ENCODE measurements at regions not wholly inside any gene's neighbourhood (a gene's known extent, or its start where the extent isn't known, plus 50 kb on each side); places are given as distances from the start of the nearest gene placed in this dataset.

DNA sequence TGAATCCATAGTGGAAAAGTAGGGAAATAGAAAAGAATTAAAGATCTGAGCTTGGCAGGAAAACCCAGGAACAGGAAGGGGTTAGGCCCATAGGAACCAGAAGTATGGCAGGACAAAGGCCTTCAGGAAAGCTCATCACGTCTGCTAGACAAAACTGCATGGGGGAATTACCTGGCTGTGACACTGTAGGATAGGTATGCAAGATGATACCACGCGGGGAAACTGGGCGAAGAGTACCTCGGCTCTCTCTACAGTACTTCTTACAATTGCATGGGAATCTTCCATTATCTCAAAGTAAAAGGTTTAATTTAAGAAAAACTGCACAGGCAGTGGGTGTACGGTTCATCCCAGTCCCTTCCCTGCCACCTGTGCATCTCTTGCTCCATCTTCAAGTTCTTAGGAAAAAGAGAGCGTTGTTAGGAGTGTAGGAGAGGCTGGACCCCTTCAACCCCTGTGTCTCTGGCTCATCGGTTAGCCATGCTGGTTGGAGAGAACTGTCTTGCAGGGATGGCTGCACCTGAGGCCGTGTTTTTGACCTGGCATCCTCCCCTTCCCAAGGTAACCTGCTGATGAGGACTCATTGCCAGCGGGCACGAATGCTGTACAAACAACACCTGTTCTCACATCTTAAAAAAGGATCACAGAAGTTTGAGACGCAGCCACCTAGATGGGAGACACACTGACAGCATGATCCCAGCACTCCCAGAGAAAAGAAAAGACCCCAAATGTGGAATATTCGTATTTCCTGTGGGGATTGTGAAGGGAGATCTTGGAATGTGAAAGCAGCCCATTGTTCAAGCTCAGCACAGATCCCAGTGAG is 120.5 kb upstream of the COPS8 start:
- no peak for DNase-seq

DNA sequence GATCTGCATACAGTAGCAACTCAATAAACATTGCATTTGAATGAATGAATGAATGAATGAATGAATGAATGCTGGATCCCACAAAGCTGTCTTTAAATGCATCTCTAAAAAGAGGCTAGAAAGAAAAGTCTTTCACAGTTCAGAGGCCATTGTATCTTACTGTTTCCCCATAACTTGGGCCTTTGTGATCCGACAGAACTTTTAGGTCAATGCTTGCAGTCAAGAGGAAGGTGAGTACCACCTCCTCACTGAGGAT is 119.9 kb upstream of the COPS8 start:
- DNase-seq: no peak

DNA sequence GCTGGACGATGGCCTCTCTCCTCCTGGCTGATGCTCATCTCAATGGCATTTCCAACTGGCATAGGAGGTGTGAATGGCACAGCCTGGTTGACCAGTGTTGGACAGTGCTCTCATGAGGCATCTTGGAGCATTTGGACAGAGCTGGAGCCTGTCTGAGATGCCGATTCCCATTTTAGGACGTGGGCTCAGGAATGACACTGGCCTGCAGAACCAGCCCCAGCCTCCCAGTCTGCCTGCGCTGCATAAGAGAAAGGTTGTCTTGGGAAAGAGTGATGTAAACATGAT is 118.2 kb upstream of the COPS8 start:
- no peak for DNase-seq

DNA sequence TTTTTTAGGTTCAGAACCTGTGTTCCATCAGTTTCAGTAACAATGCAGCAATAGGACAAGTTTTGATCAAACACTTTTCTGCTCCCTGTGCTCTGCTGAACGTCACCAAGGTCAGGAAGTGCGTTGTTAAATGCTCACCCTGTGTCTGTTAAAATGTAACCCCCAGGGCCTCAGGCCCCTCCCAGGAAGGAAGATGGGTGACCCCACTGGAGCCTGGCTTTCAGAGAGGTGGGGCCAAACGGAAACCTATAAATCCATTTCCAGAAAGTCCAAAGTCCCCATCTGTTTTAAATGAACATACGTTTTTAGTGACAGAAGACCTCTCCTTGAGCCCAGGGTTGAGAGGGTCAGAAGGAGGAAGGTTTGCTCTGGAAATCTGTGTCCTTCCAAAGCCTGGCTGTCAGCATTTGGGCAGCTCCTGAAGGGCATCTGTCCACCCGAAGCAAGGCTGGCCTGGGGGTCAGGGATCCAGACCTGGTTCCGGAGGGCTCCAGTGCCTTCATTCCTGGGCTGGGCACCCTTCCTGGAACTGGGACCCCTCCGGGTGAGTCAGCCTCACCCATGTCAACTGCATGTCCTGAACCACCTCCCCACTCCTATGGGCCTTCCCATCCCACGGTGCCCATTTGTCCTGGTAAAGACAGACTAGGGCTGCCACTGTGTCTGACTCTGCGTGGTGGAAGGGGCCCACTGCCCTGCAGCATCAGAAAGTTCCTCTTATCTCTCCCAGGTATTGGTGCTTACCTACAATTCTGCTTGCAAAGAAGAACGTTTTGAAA is 117.4 kb upstream of the COPS8 start:
- no peak for DNase-seq

DNA sequence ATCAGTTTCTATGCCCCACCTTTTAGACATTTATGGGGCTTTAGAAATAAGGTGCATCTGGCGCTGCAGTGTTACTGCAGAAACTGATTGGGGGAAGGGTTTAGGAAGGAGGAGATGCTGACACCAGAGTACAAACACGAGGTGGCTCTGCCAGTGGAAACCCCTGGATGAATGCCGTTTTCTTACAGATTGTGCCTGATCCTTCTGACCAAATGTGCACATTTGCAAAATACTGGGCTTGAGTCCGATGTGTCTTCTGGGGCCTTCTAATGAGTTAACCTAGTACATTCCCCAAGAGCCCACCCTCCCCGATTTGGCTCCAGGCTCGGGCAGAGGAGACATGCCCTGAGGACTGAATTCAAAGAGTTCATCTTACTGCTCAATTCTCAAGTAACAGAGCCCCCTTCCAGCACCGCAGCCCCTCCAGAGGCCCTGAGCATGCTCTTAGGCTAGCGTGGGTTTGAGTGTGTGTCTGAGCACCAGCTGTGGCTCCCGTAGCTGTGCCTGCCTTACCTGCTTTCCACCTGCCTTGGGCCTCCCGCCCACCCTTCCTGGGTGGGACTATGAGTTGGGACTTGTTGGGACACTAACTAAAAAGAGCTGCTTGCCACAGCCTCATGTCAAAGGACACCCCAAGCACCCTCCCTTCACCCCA is 116.7 kb upstream of the COPS8 start:
- DNase-seq: no peak

DNA sequence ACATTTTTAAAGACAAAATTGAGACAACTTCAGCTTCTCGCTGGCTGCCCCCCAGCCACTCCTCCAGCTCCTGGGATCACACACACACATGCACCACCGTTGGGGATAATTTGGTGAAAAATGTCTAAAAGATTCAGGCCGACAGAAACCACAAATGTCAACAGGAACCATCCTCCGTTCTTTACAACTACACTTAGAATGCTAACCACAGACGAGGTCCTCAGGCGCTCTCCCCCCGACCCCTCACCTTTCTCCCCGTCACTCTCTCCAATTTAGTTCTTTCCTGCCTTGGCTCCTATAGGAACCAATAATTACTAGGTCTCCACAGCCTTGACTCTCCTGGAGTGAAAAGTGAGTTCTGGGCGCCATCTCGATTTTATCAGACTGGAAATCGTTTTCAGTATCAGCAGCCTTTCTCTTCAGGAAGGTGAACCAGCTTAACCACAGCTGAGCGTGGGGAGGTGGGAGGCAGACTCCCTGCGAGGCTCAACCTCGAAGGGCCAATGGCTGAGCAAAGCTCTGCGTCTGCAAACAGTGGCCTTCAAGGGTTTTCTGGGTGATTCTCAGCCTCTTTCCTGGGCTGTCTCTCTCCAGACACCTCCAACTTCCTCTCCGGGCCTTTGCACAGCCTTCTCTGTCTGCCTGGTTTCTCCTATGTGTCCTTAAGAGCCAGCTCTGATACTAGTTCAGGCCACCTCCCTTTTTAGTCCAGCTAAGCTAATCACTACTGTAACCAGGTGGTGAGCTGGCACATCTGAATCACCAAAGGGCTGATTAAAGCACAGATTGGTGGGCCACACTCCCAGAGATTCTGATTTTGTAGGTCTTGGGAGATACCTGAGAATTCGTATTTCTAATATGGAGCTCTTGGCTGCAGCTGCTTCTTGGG is 115.7 kb upstream of the COPS8 start:
- no peak for DNase-seq

DNA sequence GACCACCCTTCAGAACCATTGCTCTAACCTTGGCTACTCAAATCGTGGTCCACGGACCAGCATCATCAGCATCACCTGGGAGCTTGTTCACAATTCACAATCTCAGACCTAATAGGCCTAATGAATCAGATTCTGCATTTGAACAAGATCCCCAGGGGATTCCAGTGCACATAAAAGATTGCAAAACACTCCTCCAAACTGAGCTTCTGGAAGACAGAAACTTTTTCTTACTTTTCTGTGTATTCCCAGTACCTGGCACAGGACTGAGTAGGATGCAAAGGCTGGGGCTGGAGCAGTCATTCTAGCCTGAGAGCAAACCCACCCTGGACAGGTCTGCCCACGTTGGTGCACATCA is 115.1 kb upstream of the COPS8 start:
- no peak for DNase-seq

DNA sequence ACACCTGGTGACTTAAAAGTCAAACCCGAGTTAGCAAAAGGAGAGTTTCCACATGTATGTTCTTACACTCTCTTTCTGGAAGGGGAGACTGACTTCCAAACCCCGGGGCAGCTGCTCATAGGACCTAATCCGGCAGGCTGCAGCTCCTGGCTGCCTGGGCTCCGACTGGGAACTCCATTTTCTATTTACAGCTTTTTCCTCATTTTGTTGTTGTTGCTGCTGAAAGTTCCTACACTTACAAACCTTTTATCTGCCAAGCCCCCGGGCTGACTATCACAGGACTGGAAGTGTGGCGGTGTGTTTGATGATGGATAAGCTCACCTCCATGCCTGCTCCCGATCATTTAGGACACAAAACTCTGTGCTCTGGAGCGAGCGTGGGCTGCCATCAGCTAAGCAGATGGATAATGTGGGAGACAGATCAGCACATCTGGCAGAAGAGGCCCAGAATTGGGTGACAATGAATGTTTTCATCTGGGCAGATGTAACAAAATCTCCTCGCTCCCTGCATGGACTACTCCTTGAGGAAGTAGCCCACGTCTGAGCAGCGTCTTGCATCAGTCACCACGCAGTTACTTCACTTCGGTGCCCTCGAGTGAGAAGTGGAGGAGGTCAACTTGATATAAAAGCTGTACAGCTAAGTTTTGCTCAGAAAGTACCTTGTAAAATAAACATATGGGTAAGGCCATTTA is 114.4 kb upstream of the COPS8 start:
- no peak for DNase-seq

DNA sequence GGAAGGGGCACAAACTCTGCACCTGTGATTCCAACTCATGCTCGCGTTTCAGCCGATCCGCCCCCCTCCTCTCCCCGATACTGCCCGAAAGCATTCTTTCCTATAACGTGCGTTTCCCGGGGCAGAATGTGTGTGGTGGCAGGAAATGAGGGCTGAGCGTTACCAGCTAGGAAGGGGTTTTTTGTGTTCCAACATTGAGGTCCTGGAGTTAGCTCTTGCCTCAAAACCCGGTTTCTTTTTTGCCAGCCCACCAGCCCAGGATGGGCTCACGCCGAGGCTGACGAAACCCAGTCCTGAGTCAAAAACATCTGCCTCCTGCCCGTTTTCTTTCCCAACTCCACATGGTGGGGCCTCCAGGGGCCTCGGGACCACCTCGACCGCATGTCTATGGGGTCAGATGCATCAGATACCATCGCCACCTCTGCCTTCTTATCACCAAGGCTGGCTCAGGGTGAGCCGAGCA is 113.7 kb upstream of the COPS8 start:
- DNase-seq: no peak

DNA sequence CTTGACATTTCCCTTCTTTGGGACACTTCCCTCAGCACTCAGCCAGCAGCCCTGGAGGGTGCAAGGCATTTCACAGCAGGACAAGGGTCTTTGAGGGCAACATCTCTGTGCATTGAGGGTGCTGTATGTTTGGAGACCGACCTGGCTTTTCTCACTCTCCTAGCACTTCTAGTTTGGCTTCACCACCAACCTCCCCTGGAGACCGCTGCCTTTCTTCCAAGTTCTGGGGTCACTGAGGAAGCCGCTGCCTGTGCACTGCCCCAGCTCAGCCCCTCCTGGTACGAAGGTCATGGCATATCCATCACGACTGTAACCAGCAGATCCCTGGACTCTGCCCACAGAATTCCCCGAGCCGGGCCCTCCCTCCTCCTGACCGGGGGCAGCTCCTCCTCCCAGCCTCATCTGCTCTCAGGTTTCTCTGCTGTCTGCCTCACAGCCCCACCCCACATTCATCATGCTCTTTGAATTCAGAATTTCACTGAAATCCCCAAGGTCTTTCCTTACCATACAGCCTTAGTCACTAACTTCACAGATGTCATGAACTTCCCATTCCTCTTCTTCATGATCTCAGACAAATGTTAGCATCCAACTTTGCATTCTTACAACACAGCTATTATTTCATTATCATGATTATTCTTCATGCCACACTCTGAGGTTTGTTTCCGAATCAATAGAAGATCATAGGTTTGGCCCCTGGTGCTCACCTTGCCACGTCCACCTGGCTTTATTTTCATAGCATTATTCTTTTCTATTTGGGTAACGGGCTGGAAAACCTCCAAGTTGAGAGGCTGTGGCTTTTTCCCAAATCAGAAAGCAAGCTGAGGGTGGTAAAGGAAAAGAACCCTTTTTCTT is 113.0 kb upstream of the COPS8 start:
- DNase-seq: no peak

DNA sequence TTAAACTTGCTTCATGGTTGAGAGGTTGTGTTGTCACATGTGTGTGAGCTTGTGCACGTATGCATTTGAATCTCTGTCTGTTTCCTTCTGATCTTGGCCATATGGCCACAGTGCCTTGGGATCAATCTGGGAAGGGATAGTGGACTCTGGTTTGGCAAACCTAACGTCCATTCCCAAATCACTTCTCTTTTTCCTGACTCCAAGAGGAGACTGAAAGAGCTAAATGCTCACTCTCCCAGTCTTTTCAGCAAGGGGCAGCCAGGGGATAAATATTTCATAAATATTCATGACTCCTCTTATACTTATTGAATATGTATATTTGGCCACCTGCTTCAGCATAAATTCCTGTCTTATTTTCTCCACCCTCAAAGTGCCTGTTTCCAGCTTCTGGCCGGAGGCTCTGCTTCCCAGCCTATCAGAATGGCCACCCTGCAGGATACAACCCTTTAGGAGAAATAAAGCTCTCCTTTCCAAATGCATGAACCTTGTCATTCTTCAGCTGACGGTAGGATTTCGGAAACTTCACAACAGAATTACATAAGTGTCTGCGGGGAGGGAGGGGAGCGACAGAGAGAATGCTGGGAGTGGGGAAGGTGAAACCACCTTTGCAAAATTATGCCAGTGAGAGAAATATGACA is 112.2 kb upstream of the COPS8 start:
- DNase-seq: no peak

DNA sequence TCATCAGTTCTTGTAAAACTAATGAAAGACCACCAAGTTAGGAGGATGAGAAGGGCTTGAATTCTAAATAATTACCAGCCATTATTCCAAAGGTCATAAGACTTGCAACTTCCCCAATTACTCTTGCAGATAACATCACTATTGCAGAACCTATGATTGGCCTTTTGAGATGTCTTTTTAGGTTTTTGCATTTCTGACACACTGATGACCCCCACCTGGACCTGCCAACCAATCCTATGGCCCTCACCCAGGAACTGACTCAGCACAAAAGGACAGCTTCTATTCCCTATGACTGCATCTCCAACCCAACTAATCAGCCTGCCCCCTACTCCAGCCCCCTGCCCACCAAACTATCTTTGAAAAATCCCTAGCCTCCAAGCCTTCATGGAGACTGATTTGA is 111.5 kb upstream of the COPS8 start:
- DNase-seq: no peak

DNA sequence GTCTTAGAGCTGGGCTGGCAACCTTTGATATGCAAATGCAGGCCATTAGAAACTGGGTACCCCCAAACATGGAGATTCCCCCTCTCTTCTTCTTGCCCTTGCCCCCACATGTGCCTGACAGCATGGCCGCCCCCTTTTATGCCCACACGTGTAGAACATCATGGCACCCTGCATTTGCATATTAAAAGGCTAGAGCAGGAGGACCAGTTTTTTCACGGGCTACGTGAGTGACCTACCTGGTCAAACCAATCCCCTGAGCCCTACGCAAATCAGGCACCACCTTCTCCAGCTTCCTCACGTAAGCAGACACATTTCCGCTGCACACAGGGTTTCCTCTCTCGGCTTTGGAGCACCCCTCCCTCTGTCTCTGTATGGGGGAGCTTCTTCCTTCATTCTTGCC is 110.9 kb upstream of the COPS8 start:
- DNase-seq: no peak

DNA sequence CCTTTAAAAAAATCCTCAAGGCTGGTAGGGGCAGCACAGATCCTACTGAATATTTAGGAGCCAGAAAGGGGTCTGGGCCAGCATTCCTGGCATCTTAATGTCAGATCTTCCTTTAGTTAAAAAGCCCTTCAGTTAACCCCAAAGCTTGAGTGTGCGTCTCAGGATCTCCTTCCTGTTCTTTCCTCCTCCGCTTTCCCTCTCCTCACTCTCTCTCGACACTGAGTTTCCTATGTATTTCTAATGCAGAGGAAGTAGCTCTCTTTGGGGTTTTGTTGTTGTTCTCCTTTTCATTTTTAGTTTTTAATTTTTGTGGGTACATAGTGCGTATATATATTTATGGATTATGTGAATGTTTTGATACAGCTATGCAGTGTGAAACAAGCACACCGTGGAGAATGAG is 109.9 kb upstream of the COPS8 start:
- no peak for DNase-seq

DNA sequence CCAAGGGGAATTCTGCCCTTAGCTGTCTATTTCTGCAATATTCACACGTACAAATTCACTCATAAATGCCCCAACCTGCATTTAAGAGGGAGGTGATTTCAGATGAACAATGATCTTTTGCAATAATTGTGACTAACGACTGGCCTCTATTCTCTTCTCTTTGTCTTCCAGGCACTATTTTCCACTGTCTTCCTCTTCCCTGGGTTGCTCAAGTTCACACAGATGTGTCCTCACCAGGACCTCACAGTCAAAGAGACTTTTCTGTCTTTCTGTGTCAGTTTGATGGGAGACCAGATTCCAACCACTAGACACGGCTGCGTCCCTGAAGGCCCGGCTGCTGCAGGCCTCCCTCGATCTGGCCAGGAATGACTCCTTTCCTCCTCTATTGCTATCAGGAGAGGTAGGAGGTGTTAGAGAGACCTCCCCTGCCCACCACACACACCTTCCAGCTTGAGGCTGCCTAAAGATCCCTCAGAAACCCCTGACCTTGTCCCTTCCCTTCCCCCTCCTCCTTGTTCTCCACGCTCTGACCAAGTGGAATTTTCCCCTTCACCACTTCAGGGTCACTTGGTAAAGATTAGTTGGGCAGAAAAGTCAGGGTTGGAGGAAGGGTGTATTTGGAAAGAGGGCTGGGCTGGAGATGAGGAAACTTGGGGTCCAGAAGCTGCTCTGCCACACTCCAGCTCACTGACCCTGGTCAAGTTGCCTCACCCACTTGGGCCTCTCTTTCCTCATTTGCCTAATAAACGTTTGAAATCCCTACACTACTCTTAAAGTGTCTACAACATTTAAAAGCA is 109.2 kb upstream of the COPS8 start:
- no peak for DNase-seq

DNA sequence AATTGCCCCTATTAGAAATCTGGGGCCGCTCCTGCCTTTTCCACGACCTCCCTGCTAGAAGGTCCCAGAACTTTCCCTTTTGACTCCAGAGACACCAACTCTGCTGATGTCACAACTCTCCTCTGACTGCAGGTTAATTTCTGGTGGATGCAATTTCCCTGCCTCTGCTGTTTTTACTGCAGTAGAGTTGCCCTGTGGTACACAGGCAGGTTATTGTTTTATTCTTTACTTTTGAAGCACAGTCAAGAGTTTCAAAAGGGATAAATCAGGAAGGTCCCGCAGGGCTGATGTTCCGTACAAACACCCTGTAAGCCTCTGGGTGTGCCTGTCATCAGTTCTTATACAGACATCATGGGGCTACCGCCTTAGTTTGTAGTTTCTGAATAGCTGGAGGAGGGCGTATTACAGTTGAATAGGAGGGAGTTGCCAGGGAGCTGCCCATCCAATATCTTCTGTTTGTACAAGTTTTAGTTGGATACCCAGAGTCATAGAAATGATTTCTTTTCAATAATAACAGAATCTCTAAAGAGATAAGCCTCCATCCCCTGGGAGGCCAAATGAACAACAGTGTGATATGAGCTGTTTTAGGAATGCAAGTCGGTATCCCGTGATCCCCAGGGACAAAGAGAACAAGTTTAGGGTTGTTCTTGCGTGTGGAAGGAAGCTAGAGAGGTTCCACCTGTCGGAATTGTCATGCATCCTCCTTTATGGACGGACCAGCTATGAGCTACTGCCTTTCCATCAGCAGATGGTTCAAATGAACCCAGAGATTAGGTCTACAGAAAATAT is 108.4 kb upstream of the COPS8 start:
- DNase-seq: no peak

DNA sequence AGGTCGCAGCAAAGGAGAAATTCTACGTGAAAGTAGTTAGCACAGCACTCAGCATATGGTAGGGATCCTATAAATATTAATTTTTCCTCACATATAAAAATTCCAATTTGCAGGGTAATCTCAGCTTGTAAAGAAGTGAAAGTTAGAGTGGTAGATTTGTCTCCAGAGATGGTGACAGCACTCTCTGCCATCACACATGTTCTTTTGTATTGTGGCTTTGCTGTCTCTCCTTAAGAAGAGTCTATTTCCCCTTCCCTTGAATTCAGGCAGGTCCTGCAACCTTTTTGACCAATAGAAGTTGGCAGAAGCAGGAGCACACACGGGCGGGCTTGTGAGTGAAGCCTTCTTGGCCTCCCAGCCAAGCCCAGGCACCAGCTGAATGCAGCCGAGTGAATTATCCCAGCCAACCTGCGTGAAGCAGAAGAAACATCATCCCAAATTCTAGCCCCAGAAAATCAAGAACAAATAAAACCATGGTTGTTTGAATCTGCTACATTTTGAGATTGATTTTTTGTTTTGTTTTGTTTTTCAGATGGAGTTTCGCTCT is 107.8 kb upstream of the COPS8 start:
- DNase-seq: no peak

DNA sequence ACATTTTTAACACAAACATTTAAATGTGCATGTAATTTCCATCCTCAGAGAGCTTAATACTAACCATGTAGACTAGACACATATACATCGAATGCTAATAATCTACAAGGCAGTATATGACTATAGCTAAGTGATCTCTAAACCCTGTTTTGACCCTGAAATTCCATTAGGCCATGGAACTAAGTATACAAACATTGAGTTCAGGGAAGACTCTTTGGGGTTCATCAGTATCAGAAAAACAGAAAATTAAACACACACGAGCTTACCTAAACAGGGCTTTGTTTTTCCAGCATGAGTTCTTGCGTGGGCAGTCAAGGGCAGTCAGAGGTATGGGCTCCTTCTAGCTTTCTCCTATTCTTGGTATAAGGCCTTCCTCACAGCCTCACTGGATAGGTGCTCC is 106.0 kb upstream of the COPS8 start:
- no peak for DNase-seq

DNA sequence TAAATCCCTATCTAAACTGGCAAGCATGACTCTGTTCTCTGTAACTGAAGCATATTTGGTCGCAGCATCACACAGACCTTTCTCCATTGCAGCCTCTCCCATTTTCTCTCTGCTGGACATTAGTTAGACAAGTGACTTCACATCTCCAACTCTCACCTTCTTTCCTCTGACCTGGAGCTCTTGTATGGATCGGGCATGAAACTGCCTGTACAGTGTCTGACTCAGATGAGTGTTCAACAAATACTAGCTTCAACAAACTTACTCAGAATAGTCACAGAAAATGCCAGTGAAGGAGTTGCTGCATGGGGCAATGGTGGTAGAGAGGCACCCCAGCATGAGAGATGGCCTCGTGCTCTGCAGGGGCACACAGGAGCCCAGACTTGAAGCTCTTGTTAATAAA is 104.7 kb upstream of the COPS8 start:
- DNase-seq: no peak
